HG02610 (cell line): ENCODE measurements at regions not wholly inside any gene's neighbourhood (a gene's known extent, or its start where the extent isn't known, plus 50 kb on each side); places are given as distances from the start of the nearest gene placed in this dataset.

Experiments
- ATAC-seq: cut with Tn5 transposase; IDR thresholded peaks from one replicate; pipeline ENCODE4 v1.9.1; 2021; ENCODE audit warnings: mild to moderate bottlenecking, moderate library complexity; ENCODE audit not compliant: unreplicated experiment

DNA sequence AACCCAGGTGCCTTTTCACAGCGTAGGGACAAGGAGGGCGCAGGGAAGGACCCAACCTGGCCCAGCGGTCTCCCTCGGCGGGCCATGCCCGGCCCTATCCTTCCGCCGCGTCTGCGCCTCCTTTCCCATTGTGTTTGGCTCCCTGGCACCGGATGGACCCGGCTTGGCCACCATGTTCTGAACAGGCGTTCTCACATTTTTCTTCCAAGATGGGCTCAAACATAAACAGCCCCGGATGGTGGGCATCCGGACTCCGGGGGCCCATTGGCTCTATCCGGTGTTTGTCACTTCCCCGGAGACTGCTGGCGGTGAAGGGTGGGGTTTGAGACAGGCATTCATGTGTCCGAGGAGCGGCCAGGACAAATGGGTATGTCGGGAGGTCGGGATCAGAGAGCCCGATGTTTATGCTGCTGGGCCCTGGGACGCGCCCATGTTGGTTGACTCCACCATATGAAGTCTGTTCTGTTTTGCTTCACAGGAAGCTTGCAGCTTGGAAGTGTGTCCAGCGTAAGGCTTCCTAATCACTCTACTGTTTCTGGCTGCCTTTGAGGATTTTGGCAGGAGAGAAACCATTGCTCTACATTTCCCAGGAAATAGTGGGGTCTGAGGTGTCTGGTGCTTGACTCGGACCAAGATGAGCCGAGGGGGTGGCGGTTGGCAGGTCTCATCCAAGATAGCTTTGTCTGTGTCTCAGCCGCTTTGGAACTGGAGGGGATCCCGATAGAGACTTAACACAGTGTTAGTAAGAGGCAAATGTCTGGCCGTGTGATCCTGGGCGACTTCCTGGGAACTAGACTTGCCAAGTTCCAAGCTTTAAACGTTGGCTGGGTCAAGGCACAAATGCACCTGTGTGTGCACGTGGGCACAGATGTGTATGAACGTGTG lies 188.3 kb downstream of the IRF8 start:
- no peak for ATAC-seq

DNA sequence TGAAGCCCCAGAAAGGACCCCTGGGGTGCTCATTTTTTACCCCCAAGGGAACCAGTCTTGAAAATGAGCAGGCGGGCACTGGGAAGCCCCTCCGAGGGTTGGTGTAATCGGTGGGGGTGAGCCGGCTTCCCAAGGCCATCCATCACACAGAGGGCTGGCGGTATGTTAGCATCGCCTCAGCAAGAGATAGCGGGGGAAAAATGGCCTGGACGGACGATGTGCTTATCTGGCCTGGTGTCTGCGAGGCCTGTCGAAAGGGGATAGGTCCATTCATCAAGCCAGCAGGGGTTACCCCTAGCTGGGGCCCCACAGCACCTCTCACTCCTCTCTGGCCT lies 188.9 kb downstream of the IRF8 start:
- ATAC-seq = no peak

GRCh38 chr16:86088287-86088686 lies 189.3 kb downstream of the IRF8 start:
- no peak for ATAC-seq

- ATAC-seq = no peak
Measured at GRCh38 chr16:86088816-86089215, 189.9 kb downstream of the IRF8 start.

GRCh38 chr16:86089334-86089900 lies 190.5 kb downstream of the IRF8 start:
- no peak for ATAC-seq

DNA sequence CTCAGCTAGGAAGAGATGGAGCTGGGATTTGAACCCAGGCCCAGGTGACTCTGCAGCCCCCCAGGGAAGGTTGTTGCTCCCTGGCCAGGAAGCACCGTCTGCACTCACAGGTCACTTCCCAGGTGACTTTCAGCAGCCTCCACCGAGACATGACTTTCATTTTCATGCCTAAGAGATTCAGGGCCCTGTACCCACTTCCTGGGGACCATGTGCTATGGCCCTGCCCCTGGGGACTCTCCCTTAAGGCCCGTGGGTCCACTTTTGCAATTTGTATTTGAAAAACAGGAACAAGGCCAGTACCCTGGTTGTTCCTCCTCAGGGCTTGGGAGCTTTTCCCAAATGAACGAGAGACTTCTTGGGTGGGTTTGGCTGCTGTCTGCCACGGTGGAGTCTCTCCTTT lies 191.0 kb downstream of the IRF8 start:
- no peak for ATAC-seq

- no peak for ATAC-seq
Measured at GRCh38 chr16:86090461-86091170, 191.7 kb downstream of the IRF8 start.

DNA sequence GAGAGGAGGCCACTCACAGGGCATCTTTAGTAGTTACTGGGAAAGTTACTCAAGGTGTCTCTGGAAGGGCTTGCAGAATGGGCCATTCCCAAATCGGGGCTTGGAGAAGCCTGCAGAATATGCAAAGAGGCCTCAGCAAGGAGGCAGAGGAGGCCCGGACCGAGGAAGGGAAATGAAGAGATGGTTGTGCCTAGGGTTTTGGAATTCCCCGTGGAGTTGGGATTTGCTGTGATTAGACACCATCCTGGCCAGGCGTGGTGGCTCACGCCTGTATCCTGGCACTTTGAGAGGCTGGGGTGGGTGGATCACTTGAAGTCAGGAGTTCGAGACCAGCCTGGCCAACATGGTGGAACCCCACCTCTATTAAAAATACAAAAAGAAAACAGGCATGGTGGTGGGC lies 193.0 kb downstream of the IRF8 start:
- no peak for ATAC-seq

GRCh38 chr16:86092586-86093480 lies 193.9 kb downstream of the IRF8 start:
- ATAC-seq = no peak

DNA sequence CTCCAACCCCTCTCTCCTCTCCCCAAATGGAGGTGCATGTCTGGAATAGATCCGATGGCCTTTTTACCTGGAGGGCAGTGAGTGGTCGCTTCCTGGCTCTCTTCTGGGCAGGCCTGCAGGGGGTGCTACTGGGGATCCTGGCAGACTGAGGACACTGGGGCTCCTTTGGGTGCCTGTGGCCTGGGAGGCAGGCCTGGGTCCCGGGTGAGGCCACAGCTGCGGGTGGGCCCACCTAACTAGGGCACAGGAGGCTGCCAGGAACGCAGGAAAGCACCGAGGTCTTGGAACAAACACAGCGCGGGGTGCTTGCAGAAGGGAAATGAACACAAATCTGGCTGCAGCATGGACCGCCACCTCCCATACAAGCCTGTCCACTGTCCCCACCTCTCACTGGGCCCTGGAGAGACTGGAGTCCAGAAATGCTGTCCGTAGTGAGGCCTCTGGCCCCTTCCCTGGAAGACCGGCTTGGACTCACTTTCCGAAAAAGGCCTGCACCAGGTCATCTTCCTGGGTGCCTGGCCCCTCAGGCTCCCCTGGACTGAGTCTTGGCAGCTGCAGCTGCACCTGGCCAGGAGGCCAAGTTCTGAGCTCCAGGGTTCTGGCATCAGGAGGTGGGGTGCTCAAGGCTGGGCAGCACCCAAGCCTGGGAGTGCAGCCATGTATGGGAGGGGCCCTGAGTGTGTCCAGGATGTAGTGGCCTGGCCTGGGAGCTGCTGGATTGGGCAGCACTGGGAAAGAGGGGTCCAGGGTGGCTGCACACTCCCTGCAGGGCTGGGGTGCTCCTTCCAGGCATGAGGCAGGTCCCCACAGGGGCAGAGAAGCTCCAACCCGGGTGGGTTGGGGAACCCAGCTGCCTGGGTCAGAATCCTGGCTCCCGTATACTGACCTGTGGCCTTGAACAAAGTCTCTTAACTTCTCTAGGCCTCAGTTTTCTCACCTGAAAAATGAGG lies 195.1 kb downstream of the IRF8 start:
- ATAC-seq = no peak

DNA sequence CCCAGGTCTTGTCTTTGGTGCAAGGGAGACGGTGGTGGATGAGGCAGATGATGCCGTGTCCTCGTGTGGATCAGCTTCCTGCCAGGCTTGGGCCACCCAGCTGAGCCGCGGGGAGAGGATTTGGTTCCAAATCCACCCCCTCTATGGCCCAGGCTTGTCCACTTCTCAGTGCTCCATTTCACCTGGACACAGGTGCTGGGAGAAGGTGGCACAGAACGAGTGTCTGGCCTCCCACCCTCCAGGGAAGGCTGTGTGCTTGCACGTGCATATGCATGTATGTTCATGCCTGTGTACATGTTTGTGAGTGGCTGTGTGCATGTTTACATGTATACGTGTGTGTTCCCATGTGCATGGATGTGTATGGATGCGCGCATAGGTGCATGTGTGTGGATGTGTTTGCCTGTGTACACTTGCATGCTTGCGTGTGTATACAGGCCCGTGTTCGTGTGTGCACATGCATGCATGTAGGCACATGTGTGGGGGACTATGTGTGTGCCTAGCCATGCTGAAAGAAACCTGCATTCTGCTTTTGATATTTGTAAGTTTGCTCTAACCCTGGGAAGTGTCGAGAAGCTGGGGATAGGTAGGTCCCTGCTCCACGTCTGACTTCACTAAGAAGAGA lies 196.3 kb downstream of the IRF8 start:
- no peak for ATAC-seq

DNA sequence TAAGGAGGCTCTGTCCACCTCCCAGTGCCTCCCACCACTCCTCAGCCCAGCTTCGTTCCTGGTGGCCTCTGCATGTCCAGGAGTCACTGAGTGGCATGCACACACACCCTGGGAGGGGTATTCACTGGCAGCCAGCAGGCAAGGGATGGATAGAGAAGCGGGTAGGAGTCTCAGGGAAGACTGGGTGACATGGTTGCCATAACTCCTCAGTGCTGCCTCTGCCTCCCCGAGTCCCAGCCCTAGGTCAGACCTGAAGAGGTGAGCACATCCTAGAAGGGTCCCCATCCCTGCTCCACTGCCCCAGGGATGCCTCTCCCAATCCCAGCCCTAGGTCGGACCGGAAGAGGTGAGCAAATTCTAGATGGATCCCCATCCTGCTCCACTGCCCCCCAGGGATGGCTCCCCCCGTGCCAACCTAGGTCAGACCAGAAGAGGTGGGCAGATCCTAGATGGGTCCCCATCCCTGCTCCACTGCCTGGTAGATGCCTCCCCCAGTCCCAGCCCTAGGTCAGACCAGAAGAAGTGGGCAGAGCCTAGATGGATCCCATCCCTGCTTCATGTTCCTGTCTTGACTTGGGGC lies 197.0 kb downstream of the IRF8 start:
- no peak for ATAC-seq

- no peak for ATAC-seq
Measured at GRCh38 chr16:86096850-86097249, 197.9 kb downstream of the IRF8 start.

GRCh38 chr16:86099326-86099725 lies 200.4 kb downstream of the IRF8 start:
- no peak for ATAC-seq

DNA sequence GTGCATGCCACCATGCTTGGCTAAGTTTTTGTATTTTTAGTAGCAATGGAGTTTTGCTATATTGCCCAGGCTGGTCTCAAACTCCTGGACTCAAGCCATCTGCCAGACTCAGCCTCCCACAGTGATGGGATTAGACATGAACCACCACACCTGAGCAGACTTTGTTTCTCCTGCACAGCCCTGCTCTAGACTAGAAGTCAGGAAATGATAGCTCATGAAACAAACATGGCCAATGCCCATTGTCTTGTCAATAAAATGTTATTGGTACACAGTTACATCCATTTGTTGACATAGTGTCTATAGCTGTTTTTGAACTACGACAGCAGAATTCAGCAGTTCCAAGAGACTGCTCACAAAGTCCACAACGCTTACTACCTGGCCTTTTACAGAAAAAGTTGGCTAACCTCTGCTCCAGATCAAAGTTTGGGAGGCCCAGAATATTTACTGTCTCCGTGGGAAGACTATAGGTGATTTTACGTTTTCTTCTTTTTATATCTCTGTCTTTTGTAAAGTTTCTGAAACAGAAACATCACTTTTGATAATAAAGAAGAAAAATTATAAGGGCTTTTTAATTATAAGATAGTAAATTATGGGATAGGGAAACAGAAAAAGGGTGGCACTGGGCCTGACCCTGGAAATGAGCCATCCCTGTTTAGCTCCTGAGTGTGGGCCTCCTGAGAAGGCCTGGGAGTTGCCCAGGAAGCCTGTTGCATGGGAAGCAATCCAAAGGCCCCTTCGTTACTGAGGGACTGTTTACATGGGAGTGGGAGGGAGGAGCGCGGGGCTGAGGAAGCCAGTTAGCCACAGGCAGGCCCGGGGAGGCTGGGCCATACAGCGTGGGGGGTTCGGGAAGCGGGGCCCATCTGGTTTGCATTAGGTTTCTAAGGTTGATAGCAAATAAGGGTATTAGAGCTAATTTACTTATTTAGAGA lies 201.5 kb downstream of the IRF8 start:
- ATAC-seq = no peak

- ATAC-seq = no peak
Measured at GRCh38 chr16:86101137-86101896, 202.4 kb downstream of the IRF8 start.

- no peak for ATAC-seq
Measured at GRCh38 chr16:86101897-86102157, 202.9 kb downstream of the IRF8 start.

DNA sequence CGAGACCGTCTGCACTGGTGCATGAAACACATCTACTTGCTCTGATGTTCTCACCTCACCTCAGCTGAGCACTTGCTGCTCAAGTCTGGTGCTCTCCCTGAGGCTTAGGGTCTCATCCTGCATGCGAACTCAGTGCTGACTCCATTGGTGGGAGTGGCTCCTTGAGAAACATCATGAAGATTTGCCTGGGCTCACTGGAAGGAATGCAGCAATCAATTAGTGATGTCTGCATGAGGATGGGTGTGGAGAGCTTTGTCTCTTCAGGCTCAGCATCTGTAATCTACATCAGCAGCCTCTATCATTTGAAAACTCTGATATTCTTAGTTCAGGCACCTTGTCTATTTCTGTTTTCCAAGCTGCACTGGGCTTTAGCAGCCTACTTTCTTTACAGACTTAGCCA lies 204.4 kb downstream of the IRF8 start:
- ATAC-seq = no peak
